Ramos (cell line): ENCODE measurements at regions not wholly inside any gene's neighbourhood (a gene's known extent, or its start where the extent isn't known, plus 50 kb on each side); places are given as distances from the start of the nearest gene placed in this dataset.
"Not testable (repeated sequence)": the region's sequence is repeated elsewhere in the genome, so short reads cannot be mapped to it uniquely, and the experiment has no call there.

Source experiments
- in situ Hi-C: fragments of 300-500 bp; cut with MboI; formaldehyde crosslinking; loops from one replicate; pipeline ENCODE4 v1.14.3; 2022; ENCODE audit warnings: low sequenced_read_pairs; ENCODE audit not compliant: unreplicated experiment

DNA sequence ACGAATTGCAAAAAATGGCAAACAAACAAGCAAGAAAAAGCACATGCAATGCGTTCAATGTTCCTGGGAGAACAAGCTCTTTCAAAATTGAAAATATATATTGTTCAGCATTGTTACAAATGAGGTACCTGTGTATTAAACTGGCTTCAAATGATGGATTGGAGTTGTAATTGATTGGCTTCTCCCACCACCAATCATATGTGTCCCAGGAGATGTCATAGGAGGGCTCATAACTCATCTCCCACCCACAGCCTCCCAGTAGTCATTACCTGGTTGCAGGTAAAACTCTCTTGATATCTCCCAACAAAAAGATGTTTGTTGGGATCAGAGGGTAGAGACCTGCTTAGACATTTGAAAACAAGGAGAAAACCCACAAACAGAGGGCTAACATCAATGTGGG is 302.9 kb downstream of the BAMBI start:
- in situ Hi-C loops: loop anchor here (10.0 kb wide), 1 partner anchor 315 kb away; no protein-coding TSS in a partner anchor

DNA sequence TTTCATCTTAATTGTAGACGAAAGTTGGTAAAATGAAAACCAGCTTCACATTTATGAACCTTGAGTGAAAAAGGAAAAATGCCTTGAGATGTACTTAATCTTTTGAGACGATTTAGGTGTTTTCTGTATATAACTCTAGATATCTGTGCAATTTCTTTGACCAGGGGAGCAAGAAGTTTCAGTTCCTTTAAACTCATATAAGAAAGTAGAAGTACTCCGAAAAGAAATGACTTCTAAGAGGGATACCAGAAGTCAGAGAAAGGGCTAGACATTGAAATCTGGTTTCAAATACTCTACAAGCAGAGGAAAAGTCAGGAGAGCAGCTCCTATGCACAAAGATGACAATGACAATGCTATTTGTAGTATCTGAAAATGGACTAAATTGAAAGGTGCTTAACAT is 303.7 kb downstream of the BAMBI start:
- in situ Hi-C loops: loop anchor here (10.0 kb wide), 1 partner anchor 316 kb away; no protein-coding TSS in a partner anchor

DNA sequence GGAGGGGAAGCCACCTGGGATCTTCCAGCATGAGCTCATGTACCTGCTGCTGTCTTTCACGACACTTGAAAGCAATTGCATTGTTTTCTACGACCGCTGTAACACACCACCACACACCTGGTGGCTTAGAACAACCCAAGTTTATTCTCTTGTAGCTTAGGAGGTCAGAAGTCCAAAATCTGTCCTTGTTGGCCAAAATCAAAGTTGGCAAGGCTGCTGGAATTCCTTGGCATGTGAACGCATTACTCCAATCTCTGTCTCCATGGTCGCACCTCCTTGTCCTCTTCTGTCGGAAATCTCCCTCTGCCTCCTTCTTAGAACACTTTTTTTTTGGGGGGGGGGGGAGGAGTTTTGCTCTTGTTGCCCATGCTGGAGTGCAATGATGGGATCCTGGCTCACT is 305.7 kb downstream of the BAMBI start:
- in situ Hi-C loops: loop anchor here (10.0 kb wide), 1 partner anchor 318 kb away; no protein-coding TSS in a partner anchor

- in situ Hi-C loops: loop anchor here (10.0 kb wide), 1 partner anchor 319 kb away; no protein-coding TSS in a partner anchor
Measured at GRCh38 chr10:28983799-28984198, 305.1 kb upstream of the LYZL1 start.

DNA sequence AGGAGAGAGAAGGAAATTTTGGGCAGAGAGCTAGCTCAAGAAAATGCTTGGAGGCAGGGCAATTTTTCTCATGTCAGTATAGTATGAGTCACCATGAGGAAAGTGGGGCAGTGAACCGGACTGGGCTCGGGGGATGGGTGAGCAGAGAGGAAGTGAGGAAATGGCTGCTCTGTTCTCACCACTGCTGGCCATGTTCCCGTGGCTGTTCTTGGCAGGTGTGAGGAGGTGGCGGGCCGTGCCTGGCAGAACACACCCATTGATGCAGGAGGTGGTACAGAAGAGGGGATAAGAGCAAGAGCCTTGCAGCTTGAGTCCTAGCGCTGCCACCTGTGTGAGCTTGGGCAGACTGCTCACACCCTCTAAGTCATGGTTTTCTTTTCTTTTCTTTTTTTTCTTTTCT is 304.4 kb upstream of the LYZL1 start:
- in situ Hi-C loops: loop anchor here (10.0 kb wide), 1 partner anchor 320 kb away; no protein-coding TSS in a partner anchor

- in situ Hi-C loops: loop anchor here (10.0 kb wide), 1 partner anchor 321 kb away; no protein-coding TSS in a partner anchor
Measured at GRCh38 chr10:28985137-28985885, 303.6 kb upstream of the LYZL1 start.

DNA sequence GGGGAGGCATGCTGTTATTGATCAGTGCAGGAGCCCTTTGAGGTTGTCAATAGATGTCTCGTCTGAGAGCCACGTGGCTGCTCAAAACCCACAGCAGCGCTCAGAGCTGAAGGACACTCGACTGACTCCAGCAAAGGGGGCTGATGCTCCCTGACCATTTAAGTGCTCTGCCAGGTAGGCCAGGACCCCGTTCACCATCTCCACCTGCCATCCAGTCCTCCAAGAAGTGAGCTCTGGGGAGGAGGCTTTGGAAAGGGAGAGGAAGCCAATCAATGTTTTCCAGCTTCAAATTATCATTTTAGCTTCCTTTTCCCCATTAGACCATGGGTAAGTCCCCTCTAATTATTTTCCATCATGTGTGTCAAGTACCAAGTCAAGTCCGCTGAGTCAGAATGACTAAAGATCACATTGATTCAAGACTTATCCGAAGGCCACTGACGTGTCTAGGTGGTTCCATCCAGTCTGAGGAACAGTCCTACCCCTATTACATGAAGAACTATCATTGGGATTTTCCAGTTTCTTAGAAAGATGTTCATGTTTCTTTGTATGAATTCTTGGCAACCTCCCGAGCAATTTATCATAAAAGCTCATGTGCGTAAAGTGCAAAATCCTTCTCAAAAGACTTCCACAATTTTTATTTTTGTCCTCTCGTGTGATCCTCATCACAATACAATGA is 302.6 kb upstream of the LYZL1 start:
- in situ Hi-C loops: loop anchor here (10.0 kb wide), 1 partner anchor 321 kb away; no protein-coding TSS in a partner anchor

DNA sequence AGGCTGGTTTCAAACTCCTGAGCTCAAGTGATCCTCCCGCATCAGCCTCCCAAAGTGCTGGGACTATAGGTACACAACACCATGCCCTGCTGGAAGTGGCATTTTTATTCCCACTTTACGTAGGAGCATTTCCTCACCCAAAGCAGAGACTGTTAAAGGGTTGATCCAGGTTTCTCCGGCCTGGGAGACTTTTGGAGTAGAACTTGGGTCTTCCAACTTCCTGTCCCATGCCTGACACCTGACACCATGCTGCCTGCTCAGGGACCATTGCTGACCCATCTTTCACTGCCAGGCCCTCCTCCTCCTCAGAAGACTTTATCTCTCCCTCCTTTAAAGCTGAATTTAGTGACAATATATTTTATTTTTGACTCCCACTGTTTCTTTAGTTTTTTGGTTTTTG is 302.0 kb upstream of the LYZL1 start:
- in situ Hi-C loops: loop anchor here (10.0 kb wide), 1 partner anchor 322 kb away; no protein-coding TSS in a partner anchor

- in situ Hi-C loops: loop anchor here (10.0 kb wide), 1 partner anchor 323 kb away; no protein-coding TSS in a partner anchor
Measured at GRCh38 chr10:28987555-28988320, 301.1 kb upstream of the LYZL1 start.

GRCh38 chr10:28988980-28989379 is 299.9 kb upstream of the LYZL1 start:
- in situ Hi-C loops: loop anchor here (10.0 kb wide), 1 partner anchor 324 kb away; no protein-coding TSS in a partner anchor

DNA sequence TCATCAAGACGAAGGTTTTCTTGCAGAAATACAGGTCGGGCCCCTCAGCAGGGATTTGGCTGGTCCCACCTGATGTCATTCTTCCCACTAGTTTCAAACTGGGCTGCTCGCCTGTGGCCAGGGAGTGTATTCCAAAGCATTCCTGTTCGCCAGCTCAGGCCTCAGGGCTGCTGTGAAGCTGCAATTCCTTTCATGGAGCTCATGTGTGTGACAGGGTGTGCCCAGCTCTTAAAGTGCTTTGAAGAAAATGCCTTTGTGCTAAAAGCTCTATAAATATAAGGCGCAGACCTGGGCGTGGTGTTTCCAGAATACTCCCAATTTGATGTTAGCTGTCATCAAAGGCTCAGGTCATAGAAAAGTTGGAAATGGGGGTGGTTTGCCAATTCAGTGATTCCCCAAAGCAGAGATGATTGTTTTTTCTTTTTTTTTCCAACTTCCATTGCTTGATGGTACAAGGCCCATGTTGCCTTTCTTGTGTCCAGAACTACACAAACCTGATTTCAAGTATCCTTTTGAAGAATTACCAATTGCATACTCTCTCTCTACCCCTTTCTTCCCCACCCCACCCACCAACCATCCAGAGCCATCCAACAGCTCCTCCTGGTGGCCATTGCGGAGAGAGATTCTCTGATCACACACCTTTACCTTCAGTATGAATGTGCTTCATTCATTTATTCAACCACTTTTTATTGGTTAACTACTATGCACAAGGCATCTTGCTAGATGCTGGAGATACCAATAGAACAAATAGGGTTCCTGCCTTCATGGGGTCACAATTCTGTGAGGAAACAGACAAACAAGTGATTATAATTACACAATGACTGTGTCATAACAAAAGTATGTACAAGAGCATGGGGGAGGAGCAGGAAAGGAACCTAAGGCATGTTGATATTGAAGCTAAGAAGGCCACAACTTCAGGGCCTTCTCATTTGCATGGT is 297.3 kb upstream of the LYZL1 start:
- in situ Hi-C loops: no loop called here

GRCh38 chr10:28993056-28993455 is 295.8 kb upstream of the LYZL1 start:
- in situ Hi-C loops: no loop called here

DNA sequence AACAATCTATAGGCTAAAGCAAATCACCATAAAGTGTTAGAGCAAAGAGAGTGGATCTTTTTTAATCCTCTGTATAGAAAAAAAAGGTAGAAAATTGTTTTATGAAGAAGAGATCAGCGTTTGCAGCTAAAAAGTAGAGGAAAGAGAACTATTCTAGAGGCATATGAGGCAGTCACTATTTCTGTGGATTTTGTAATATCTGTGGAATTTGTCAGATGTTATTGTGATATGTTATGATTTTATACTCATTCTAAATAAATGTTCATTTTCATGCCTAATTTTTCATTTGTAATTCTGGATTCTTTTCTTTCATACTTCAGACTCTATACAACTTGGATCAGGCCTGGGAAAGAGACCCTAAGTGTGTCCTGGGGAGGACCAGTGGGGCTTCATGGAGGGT is 295.0 kb upstream of the LYZL1 start:
- in situ Hi-C loops: no loop called here

- in situ Hi-C loops: not testable (repeated sequence)
Measured at GRCh38 chr10:28994802-28995201, 294.1 kb upstream of the LYZL1 start.

- in situ Hi-C loops: no loop called here
Measured at GRCh38 chr10:28995497-28995896, 293.4 kb upstream of the LYZL1 start.

- in situ Hi-C loops: no loop called here
Measured at GRCh38 chr10:28996345-28996744, 292.5 kb upstream of the LYZL1 start.

- in situ Hi-C loops: no loop called here
Measured at GRCh38 chr10:28996947-28997551, 291.8 kb upstream of the LYZL1 start.

DNA sequence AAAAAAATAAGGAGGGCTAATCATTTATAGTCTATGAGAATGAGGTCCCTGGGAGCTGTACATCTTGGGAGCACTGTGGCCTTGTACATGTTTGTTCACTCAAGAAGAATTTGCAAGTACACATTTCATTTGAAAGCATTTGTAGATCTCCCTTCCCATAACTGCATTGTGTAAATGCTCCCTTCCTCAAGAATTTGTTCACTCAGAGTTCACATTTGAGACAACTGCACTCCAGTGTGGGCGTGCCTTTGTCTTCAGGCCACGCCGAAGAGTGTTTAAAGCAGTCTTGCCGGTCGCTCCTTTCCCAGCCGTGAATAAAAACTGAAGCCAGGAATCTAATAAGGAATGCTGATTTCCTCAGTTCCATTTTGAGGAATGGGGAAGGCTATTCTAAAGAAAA is 291.1 kb upstream of the LYZL1 start:
- in situ Hi-C loops: no loop called here

DNA sequence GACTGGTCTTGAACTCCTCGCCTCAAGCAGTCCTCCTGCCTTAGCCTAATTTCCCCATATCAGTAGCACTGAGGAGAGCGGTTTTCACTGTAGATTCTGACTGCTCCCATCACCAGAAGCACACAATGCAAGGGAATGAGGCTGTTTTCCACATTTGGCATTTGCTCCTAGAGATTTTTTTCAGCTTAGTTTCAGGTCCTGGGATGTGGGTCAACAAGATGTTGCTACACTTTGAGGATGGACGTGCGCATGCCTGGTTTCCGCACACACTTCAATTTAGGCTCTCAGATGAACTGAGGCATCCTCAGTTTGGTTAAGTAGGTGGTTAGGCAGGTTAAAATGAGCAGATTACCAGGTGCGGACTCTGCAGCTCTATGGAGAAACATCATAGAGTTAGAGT is 287.1 kb upstream of the LYZL1 start:
- in situ Hi-C loops: no loop called here
